Right lobe of liver (tissue), 4 donors: ENCODE measurements at regions not wholly inside any gene's neighbourhood (a gene's known extent, or its start where the extent isn't known, plus 50 kb on each side); places are given as distances from the start of the nearest gene placed in this dataset.

Experiments used
- POLR2A ChIP-seq: fragments of 450-650 bp; IDR thresholded peaks from one replicate; pipeline ENCODE4 v1.6.1; 2017; ENCODE audit warnings: antibody characterized with exemption, mild to moderate bottlenecking
- TF ChIP-seq, protein P1 (sequence below), 4 donors: fragments of 200-600 bp in 3 of 4; fragments of 450-650 bp in 1 of 4; IDR thresholded peaks; one replicate each; pipeline versions ENCODE4 v1.5.1 to v1.8.0; 2016 to 2022; ENCODE audit warnings: antibody characterized with exemption in 4 of 4, mild to moderate bottlenecking in 2 of 4
- donor health status: DM: no; HTN: no; CAD: no.
- donor health status: DM: no; HTN: no; CAD: no.
- donor health status: DM: no; HTN: yes; CAD: no.

GRCh38 chr22:46038174-46038487, 61.2 kb upstream of the WNT7B start:
- TF ChIP-seq, protein P1, sequence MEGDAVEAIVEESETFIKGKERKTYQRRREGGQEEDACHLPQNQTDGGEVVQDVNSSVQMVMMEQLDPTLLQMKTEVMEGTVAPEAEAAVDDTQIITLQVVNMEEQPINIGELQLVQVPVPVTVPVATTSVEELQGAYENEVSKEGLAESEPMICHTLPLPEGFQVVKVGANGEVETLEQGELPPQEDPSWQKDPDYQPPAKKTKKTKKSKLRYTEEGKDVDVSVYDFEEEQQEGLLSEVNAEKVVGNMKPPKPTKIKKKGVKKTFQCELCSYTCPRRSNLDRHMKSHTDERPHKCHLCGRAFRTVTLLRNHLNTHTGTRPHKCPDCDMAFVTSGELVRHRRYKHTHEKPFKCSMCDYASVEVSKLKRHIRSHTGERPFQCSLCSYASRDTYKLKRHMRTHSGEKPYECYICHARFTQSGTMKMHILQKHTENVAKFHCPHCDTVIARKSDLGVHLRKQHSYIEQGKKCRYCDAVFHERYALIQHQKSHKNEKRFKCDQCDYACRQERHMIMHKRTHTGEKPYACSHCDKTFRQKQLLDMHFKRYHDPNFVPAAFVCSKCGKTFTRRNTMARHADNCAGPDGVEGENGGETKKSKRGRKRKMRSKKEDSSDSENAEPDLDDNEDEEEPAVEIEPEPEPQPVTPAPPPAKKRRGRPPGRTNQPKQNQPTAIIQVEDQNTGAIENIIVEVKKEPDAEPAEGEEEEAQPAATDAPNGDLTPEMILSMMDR (IDR thresholded peaks at IDR 0.05): no peak
- no peak for TF ChIP-seq POLR2A
